Astrocyte of the spinal cord (primary cell): ENCODE measurements at regions not wholly inside any gene's neighbourhood (a gene's known extent, or its start where the extent isn't known, plus 50 kb on each side); places are given as distances from the start of the nearest gene placed in this dataset.

Experiments used
- DNase-seq: peaks from one replicate; pipeline ENCODE4 v3.0.0; 2011; ENCODE audit warnings: low read depth, low spot score
- H3K4me3 ChIP-seq: 2 replicates; pipeline ENCODE4 v1.5.1; 2011; ENCODE audit warnings: low read depth, mild to moderate bottlenecking, low read length, moderate library complexity
- CTCF ChIP-seq: IDR thresholded peaks from 2 replicates; pipeline ENCODE4 v1.5.1; 2012; ENCODE audit warnings: low read depth, mild to moderate bottlenecking, low read length, inconsistent platforms
- in situ Hi-C: cut with HindIII; loops from 2 replicates; pipeline ENCODE4 v1.10.0; 2017; ENCODE audit warnings: low sequenced_read_pairs

GRCh38 chr20:24754691-24755090, 194.4 kb upstream of the CST7 start:
- in situ Hi-C loops = no loop called here
- no peak for DNase-seq
- TF ChIP-seq CTCF = no peak
- no peak overlapping the region for H3K4me3 ChIP-seq

GRCh38 chr20:24755411-24755922, 193.6 kb upstream of the CST7 start:
- no peak for TF ChIP-seq CTCF
- in situ Hi-C loops = no loop called here
- no peak overlapping the region for H3K4me3 ChIP-seq
- DNase-seq = peak; percentile 58

- no peak overlapping the region for H3K4me3 ChIP-seq
- in situ Hi-C loops = no loop called here
- DNase-seq = no peak
- TF ChIP-seq CTCF = no peak
Observed at GRCh38 chr20:24756292-24757025, 192.6 kb upstream of the CST7 start.

- in situ Hi-C loops = no loop called here
- no peak for TF ChIP-seq CTCF
- no peak for DNase-seq
- no peak overlapping the region for H3K4me3 ChIP-seq
Observed at GRCh38 chr20:24761220-24762065, 187.6 kb upstream of the CST7 start.

GRCh38 chr20:24762371-24762770, 186.7 kb upstream of the CST7 start:
- no peak for TF ChIP-seq CTCF
- H3K4me3 ChIP-seq = no peak overlapping the region
- DNase-seq = no peak
- in situ Hi-C loops = no loop called here

GRCh38 chr20:24762791-24763350, 186.2 kb upstream of the CST7 start:
- no peak overlapping the region for H3K4me3 ChIP-seq
- no peak for TF ChIP-seq CTCF
- no peak for DNase-seq
- in situ Hi-C loops = no loop called here
